ENCODE measurements at regions not wholly inside any gene's neighbourhood (a gene's known extent, or its start where the extent isn't known, plus 50 kb on each side); places are given as distances from the start of the nearest gene placed in this dataset.

DNA sequence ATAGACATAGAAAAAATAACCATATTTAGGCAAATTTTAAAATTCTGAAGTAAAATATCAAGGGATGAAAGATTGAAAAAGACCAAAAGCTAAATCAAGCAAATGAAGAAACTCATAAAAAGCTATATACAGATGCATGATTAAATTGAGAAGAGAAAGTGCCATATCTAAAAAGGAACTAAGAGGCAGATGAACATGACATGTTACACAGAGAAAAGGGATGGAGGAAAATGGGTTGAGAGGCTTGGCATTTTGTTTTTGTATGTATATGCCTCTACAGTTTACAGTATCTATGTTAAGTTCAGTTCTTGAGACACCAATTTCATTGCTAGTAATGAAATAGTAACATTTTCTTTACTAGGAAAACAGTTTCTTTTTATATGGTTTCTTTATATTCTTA, 1507.4 kb upstream of the SPRY2 start:
- no peak for TF ChIP-seq EZH2 (IDR thresholded peaks at IDR 0.05; ENCODE audit: borderline replicate concordance, insufficient read depth, low read length, poor library complexity, severe bottlenecking)
- TF ChIP-seq CTCF (IDR thresholded peaks at IDR 0.05; ENCODE audit: poor library complexity, severe bottlenecking) = no peak
- TF ChIP-seq EP300 (conservative IDR thresholded peaks at IDR 0.05; ENCODE audit: poor library complexity, severe bottlenecking) = no peak
- no peak for TF ChIP-seq SMC3 (conservative IDR thresholded peaks at IDR 0.05; ENCODE audit: poor library complexity)
- TF ChIP-seq POLR2AphosphoS5 (IDR thresholded peaks at IDR 0.05) = no peak
- TF ChIP-seq MXI1 (conservative IDR thresholded peaks at IDR 0.05; ENCODE audit: poor library complexity, severe bottlenecking) = no peak
- no peak for TF ChIP-seq RAD21 (conservative IDR thresholded peaks at IDR 0.05)
- TF ChIP-seq REST (IDR thresholded peaks at IDR 0.05; ENCODE audit: borderline replicate concordance) = no peak
- no peak for TF ChIP-seq TAF1 (IDR thresholded peaks at IDR 0.05; ENCODE audit: low read depth)
